ENCODE measurements at regions not wholly inside any gene's neighbourhood (a gene's known extent, or its start where the extent isn't known, plus 50 kb on each side); places are given as distances from the start of the nearest gene placed in this dataset.

DNA sequence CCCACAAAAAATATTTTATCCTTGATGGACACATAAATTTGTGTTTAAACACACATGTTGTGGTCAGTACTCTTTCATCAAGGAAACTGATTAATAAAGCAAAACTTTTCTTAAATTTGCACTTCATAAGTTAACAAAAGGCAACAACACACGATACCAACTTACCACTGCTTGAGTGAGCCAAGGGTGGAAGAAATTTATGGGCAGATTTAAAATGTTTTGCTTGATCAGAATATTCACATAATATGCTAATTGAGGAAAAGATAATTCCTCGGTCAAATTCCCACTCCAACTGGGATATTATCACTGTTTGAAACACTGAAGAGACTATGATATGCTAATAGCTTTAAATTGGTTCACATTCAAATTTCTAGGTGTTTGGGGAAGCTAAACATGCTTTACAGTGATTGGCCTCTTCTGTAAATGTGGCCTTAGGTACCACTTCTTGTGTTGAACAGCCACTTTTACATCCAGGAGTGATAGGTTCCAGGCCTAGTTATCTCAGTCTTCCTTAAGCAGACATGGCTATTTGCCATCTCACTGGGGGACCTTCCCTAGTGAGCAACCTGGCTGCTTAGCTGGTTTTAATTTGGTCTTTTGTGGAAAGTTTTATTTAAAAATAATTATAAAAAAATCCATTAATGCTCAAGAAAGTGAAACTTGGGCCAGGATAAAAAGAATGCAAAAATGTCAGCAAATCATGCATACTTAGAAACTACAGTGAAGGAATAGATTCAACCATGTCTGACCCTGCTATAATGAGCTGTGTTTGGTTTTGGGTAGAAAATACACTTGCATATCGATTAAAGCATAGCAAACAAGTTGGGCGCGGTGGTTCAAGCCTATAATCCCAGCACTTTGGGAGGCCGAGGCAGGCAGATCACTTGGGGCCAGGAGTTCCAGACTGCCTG lies 221.2 kb upstream of the MAP3K7 start (continued):
- TF ChIP-seq EGR1 (IDR thresholded peaks at IDR 0.05; ENCODE audit: borderline replicate concordance, low read depth, low read length) (no peak), CEBPB (IDR thresholded peaks at IDR 0.05; ENCODE audit: low read depth, low read length) (no peak), KDM5A (IDR thresholded peaks at IDR 0.05; ENCODE audit: low read length) (no peak), CHD1 (IDR thresholded peaks at IDR 0.05; ENCODE audit: low read depth, low read length) (no peak)

Measured in H1 (cell line).